GM20000 (cell line): ENCODE measurements at regions not wholly inside any gene's neighbourhood (a gene's known extent, or its start where the extent isn't known, plus 50 kb on each side); places are given as distances from the start of the nearest gene placed in this dataset.
"Not testable (repeated sequence)": the region's sequence is repeated elsewhere in the genome, so short reads cannot be mapped to it uniquely, and the experiment has no call there.

Source experiments
- DNase-seq: peaks from one replicate; pipeline ENCODE4 v3.0.0; 2012; ENCODE audit warnings: low spot score
- CTCF ChIP-seq: IDR thresholded peaks from 2 replicates; pipeline ENCODE4 v1.5.1; 2012; ENCODE audit warnings: mild to moderate bottlenecking, control low read depth; ENCODE audit errors: extremely low read depth, missing control alignments

GRCh38 chr6:71665931-71666330, 220.4 kb upstream of the RIMS1 start:
- DNase-seq: no peak
- no peak for TF ChIP-seq CTCF

GRCh38 chr6:71672876-71673275, 213.5 kb upstream of the RIMS1 start:
- no peak for TF ChIP-seq CTCF

GRCh38 chr6:71675386-71675785, 211.0 kb upstream of the RIMS1 start:
- DNase-seq: no peak
- TF ChIP-seq CTCF: no peak

More at GRCh38 chr6:71672876-71673275, 213.5 kb upstream of the RIMS1 start:
- DNase-seq: no peak

GRCh38 chr6:71676298-71676697, 210.1 kb upstream of the RIMS1 start:
- no peak for TF ChIP-seq CTCF
- DNase-seq: no peak

GRCh38 chr6:71678091-71678490, 208.3 kb upstream of the RIMS1 start:
- TF ChIP-seq CTCF: no peak
- DNase-seq: no peak

GRCh38 chr6:71681234-71681867, 205.0 kb upstream of the RIMS1 start:
- no peak for DNase-seq
- TF ChIP-seq CTCF: no peak

GRCh38 chr6:71686021-71686677, 200.2 kb upstream of the RIMS1 start:
- DNase-seq: not testable (repeated sequence)

- DNase-seq: no peak
- TF ChIP-seq CTCF: no peak
Measured at GRCh38 chr6:71698702-71699101, 187.6 kb upstream of the RIMS1 start.
